Omental fat pad (tissue), 3 donors: ENCODE measurements at regions not wholly inside any gene's neighbourhood (a gene's known extent, or its start where the extent isn't known, plus 50 kb on each side); places are given as distances from the start of the nearest gene placed in this dataset. TPM values are rescaled to one million over a fixed set of nuclear protein-coding genes. Genes with fewer than 3 reads are reported as not detected.

ENCODE experiments used
- ATAC-seq: fragments of 150-250 bp; one replicate; pipeline ENCODE4 v1.9.1; 2016; ENCODE audit warnings: mild to moderate bottlenecking, moderate library complexity; ENCODE audit not compliant: low FRiP score
- DNase-seq: peaks from one replicate; pipeline ENCODE4 v3.0.0-alpha.2; 2019; ENCODE audit warnings: low spot score
- CTCF ChIP-seq, 3 donors: fragments of 450-650 bp; IDR thresholded peaks; one replicate each; pipeline ENCODE4 v1.5.1; 2016 to 2017; ENCODE audit warnings: antibody characterized with exemption in 3 of 3, mild to moderate bottlenecking in 3 of 3, moderate library complexity in 2 of 3
- small RNA-seq: library from RNA; depleted of rRNA; stranded (forward); fragments of <200 nt; gene quantifications from one replicate; pipeline ENCODE3, GENCODE V24; 2016

DNA sequence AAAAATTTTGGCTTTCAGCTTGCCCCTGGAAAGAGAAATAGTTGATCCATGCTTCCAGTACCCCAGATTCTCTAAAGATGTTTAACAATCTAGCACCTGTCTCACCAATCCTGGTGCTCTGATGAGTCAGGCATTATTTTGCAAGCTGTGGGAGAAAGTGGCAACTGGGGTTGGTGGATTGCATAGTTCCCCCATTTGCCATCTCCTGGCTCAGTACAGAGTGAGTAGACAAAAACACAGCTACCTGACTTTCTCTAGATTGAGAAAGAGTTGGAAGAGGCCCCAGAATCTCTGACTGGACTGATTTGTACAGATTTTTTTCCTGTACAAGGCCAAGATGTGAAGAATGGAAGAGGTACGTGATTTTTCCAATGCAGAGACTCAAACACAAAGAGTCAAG, 75.1 kb upstream of the NEGR1 start:
- no peak for DNase-seq
- ATAC-seq: peak; percentile 94
- TF ChIP-seq CTCF (IDR thresholded peaks at IDR 0.05): no peak

DNA sequence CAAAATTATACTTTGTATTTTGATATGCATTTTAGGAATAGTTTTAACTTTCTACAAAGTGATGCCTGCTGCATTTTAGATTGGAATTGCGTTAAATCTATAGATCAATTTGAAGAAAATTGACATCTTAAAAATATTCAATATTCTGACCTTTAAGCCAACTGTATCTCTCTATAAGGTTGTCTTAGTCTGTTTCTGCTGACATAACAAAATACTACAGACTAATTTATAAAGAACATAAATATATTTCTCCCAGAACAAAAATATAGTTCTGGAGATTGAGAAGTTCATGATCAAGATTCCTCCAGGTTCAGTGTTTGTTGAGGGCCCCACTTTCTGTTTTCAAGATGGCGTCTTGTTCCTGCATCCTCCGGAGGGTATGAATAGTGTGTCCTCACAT, 73.6 kb upstream of the NEGR1 start:
- ATAC-seq: no peak

DNA sequence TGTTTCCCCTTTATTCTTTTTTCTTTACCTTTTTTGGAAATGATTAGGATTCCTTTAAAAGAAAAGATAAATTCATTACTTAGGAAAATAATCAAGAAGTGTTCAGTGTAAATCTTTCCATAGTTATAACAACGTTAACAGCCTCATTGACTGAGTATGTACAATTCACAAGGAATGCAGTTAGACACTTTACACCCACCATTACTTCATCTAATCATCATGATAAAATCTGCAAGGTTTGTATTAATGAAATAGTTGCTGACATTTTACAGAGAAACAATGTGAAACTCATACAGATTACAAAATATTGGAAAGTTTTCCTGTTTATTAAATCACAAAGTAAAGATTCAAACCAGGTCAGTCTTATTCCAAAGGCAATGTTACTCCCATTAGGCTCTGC, 59.3 kb upstream of the NEGR1 start:
- ATAC-seq (no peak), DNase-seq (no peak)
- TF ChIP-seq CTCF (IDR thresholded peaks at IDR 0.05): no peak

More for the DNA sequence above, 73.6 kb upstream of the NEGR1 start:
- no peak for DNase-seq
- TF ChIP-seq CTCF (IDR thresholded peaks at IDR 0.05): no peak

DNA sequence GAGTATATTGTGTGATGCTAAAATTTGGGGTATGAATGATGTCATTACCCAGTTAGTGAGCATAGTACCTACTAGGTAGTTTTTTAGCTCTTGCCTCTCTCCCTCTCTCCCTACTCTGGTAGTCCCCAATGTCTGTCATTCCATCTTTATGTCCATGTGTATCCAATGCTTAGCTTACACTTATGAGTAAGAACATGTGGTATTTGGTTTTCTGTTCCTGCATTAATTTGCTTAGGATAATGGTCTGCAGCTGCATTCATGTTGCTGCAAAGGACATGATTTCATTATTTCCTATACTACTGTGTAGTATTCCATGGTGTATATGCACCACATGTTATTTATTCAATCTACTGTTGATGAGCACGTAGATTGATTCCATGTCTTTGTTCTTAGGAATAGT, 54.4 kb upstream of the NEGR1 start:
- TF ChIP-seq CTCF (IDR thresholded peaks at IDR 0.05): no peak
- ATAC-seq: no peak
- no peak for DNase-seq

Small RNA genes lying in the stretch of these regions (small RNA-seq; reads per million reads assigned to genes)
- not detected for gene RN7SKP19
- gene RNA5SP50: not detected
- gene RNU4ATAC8P: not detected
- gene RNU6-1246P: not detected
